ENCODE measurements at regions not wholly inside any gene's neighbourhood (a gene's known extent, or its start where the extent isn't known, plus 50 kb on each side); places are given as distances from the start of the nearest gene placed in this dataset.
"Not testable (repeated sequence)": the region's sequence is repeated elsewhere in the genome, so short reads cannot be mapped to it uniquely, and the experiment has no call there.

GRCh38 chr1:199626228-199626627 lies 401.3 kb upstream of the NR5A2 start:
- not testable (repeated sequence) for H3K36me3 ChIP-seq (ENCODE audit: insufficient read depth, low read length); H3K9ac ChIP-seq (ENCODE audit: low read depth, low read length); H3K4me3 ChIP-seq (ENCODE audit: low read length); H3K27ac ChIP-seq (ENCODE audit: low read depth, low read length); H3K27me3 ChIP-seq (ENCODE audit: insufficient read depth, low read length); H3K9me3 ChIP-seq (ENCODE audit: insufficient read depth, low read depth, low read length)
- peaks cover 18% of the 10 kb centered on the region; the same call in 1 of the 2 replicates for H3K4me1 ChIP-seq (ENCODE audit: insufficient read depth, low read length)
- WGBS = 88% methylated on average over 3 of the region's 3 CpGs

GRCh38 chr1:199629624-199630023 lies 397.9 kb upstream of the NR5A2 start:
- Histone ChIP-seq H3K9ac (ENCODE audit: low read depth, low read length) (no peak overlapping the region), H3K27ac (ENCODE audit: low read depth, low read length) (no peak overlapping the region), H3K4me1 (ENCODE audit: insufficient read depth, low read length) (peaks cover 26% of the 10 kb centered on the region; the same call in 1 of the 2 replicates), H3K4me3 (ENCODE audit: low read length) (no peak overlapping the region), H3K36me3 (ENCODE audit: insufficient read depth, low read length) (no peaks in the 10 kb centered on the region), H3K9me3 (ENCODE audit: insufficient read depth, low read depth, low read length) (peaks cover 2% of the 10 kb centered on the region; the same call in 1 of the 2 replicates), H3K27me3 (ENCODE audit: insufficient read depth, low read length) (no peaks in the 10 kb centered on the region)
- WGBS = 98% methylated on average over 4 of the region's 4 CpGs

- Histone ChIP-seq H3K4me3 (ENCODE audit: low read length) (no peak overlapping the region), H3K27ac (ENCODE audit: low read depth, low read length) (no peak overlapping the region), H3K9ac (ENCODE audit: low read depth, low read length) (no peak overlapping the region), H3K36me3 (ENCODE audit: insufficient read depth, low read length) (no peaks in the 10 kb centered on the region), H3K9me3 (ENCODE audit: insufficient read depth, low read depth, low read length) (no peaks in the 10 kb centered on the region), H3K4me1 (ENCODE audit: insufficient read depth, low read length) (no peaks in the 10 kb centered on the region), H3K27me3 (ENCODE audit: insufficient read depth, low read length) (no peaks in the 10 kb centered on the region)
- no CpG with 5 or more reads among the region's 1 CpG for WGBS
Measured at GRCh38 chr1:199639453-199639852, 388.1 kb upstream of the NR5A2 start.

DNA sequence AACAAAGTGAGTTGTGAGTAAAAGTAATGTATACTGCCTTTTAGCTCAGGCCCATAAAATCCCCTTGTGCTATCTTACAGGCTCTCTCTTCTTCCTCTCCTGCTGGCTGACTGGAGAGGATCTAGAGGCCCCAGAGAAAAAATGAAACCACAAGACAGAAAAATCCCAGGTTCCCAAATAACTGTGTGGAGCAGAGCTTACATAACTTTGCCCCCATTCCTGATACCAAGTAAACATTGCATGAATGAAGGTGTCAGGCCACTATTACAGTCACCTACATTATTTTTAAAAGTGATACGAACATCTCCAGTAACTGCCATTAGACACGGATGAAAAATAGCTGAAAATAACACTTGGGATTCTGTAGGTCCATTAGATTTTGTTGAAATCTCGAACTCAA lies 386.0 kb upstream of the NR5A2 start:
- Histone ChIP-seq H3K4me3 (ENCODE audit: low read length) (no peak overlapping the region), H3K27me3 (ENCODE audit: insufficient read depth, low read length) (no peaks in the 10 kb centered on the region), H3K9me3 (ENCODE audit: insufficient read depth, low read depth, low read length) (no peaks in the 10 kb centered on the region; the same call in 1 of the 2 replicates), H3K36me3 (ENCODE audit: insufficient read depth, low read length) (no peaks in the 10 kb centered on the region), H3K9ac (ENCODE audit: low read depth, low read length) (no peak overlapping the region), H3K27ac (ENCODE audit: low read depth, low read length) (no peak overlapping the region), H3K4me1 (ENCODE audit: insufficient read depth, low read length) (no peaks in the 10 kb centered on the region)
- 89% methylated on average over 3 of the region's 3 CpGs for WGBS

DNA sequence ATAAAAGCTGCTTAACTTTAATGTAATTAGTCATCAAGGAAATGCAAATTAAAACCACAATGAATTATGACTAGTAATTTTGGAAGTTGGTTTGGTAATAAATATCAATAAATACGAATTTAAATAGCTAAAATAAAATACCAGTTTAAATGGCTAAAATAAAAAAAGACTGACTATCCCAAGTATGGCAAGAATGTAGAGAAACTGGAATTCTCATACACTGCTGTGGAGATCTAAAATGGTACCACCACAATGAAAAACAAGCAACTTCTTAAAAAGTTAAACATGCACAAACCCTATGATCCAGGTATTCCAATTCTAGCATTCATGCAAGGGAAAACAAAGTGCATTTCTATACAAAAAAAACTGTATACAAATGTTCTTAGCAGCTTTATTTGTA lies 382.6 kb upstream of the NR5A2 start:
- Histone ChIP-seq H3K27ac (ENCODE audit: low read depth, low read length) (no peak overlapping the region), H3K9me3 (ENCODE audit: insufficient read depth, low read depth, low read length) (peaks cover 7% of the 10 kb centered on the region; the same call in 1 of the 2 replicates), H3K9ac (ENCODE audit: low read depth, low read length) (no peak overlapping the region), H3K36me3 (ENCODE audit: insufficient read depth, low read length) (no peaks in the 10 kb centered on the region), H3K4me3 (ENCODE audit: low read length) (no peak overlapping the region), H3K27me3 (ENCODE audit: insufficient read depth, low read length) (no peaks in the 10 kb centered on the region), H3K4me1 (ENCODE audit: insufficient read depth, low read length) (no peaks in the 10 kb centered on the region)
- no CpG with 5 or more reads among the region's 1 CpG for WGBS

GRCh38 chr1:199646761-199647160 lies 380.7 kb upstream of the NR5A2 start:
- peaks cover 7% of the 10 kb centered on the region; the same call in 1 of the 2 replicates for H3K9me3 ChIP-seq (ENCODE audit: insufficient read depth, low read depth, low read length)
- no peak overlapping the region for H3K4me3 ChIP-seq (ENCODE audit: low read length)
- no peak overlapping the region for H3K9ac ChIP-seq (ENCODE audit: low read depth, low read length)
- no peak overlapping the region for H3K27ac ChIP-seq (ENCODE audit: low read depth, low read length)
- no peaks in the 10 kb centered on the region for H3K36me3 ChIP-seq (ENCODE audit: insufficient read depth, low read length)
- no peaks in the 10 kb centered on the region for H3K27me3 ChIP-seq (ENCODE audit: insufficient read depth, low read length)
- WGBS = 92% methylated on average over 2 of the region's 2 CpGs
- H3K4me1 ChIP-seq (ENCODE audit: insufficient read depth, low read length) = no peaks in the 10 kb centered on the region

- WGBS = 96% methylated on average over 3 of the region's 3 CpGs
Measured at GRCh38 chr1:199657449-199657848, 370.1 kb upstream of the NR5A2 start.

GRCh38 chr1:199660071-199660470 lies 367.4 kb upstream of the NR5A2 start:
- Histone ChIP-seq H3K9ac (ENCODE audit: low read depth, low read length) (no peak overlapping the region), H3K36me3 (ENCODE audit: insufficient read depth, low read length) (no peaks in the 10 kb centered on the region), H3K4me3 (ENCODE audit: low read length) (no peak overlapping the region), H3K27me3 (ENCODE audit: insufficient read depth, low read length) (no peaks in the 10 kb centered on the region), H3K4me1 (ENCODE audit: insufficient read depth, low read length) (no peaks in the 10 kb centered on the region), H3K9me3 (ENCODE audit: insufficient read depth, low read depth, low read length) (no peaks in the 10 kb centered on the region), H3K27ac (ENCODE audit: low read depth, low read length) (no peak overlapping the region)
- 95% methylated on average over 2 of the region's 2 CpGs for WGBS

More at GRCh38 chr1:199657449-199657848, 370.1 kb upstream of the NR5A2 start:
- Histone ChIP-seq H3K9me3 (ENCODE audit: insufficient read depth, low read depth, low read length) (no peaks in the 10 kb centered on the region), H3K27me3 (ENCODE audit: insufficient read depth, low read length) (no peaks in the 10 kb centered on the region), H3K4me3 (ENCODE audit: low read length) (no peak overlapping the region), H3K4me1 (ENCODE audit: insufficient read depth, low read length) (no peaks in the 10 kb centered on the region), H3K9ac (ENCODE audit: low read depth, low read length) (no peak overlapping the region), H3K36me3 (ENCODE audit: insufficient read depth, low read length) (no peaks in the 10 kb centered on the region), H3K27ac (ENCODE audit: low read depth, low read length) (no peak overlapping the region)

DNA sequence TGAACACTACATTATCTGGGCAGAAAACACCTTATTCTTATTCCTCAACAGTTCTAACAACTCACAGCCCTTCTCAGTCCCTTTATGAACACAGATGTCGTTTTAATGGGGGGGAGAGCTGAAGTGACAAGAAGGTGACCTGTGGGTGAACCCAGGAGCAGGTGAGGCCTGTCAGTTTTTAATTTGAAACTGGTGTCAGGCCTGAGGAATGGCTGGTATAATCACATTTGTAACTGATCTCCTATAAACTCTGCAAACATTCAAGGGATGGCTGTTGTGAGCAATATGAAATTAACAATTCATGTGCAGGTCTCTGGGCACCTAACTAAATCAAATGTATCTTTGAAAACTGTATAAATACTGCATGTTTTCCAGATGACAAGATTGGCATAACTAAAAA lies 362.1 kb upstream of the NR5A2 start:
- no peaks in the 10 kb centered on the region for H3K4me1 ChIP-seq (ENCODE audit: insufficient read depth, low read length)
- no peak overlapping the region for H3K9ac ChIP-seq (ENCODE audit: low read depth, low read length)
- no peak overlapping the region for H3K27ac ChIP-seq (ENCODE audit: low read depth, low read length)
- no peaks in the 10 kb centered on the region for H3K27me3 ChIP-seq (ENCODE audit: insufficient read depth, low read length)
- H3K4me3 ChIP-seq (ENCODE audit: low read length) = no peak overlapping the region
- WGBS = 100% methylated on average over 1 of the region's 1 CpG
- H3K36me3 ChIP-seq (ENCODE audit: insufficient read depth, low read length) = no peaks in the 10 kb centered on the region
- no peaks in the 10 kb centered on the region for H3K9me3 ChIP-seq (ENCODE audit: insufficient read depth, low read depth, low read length)

DNA sequence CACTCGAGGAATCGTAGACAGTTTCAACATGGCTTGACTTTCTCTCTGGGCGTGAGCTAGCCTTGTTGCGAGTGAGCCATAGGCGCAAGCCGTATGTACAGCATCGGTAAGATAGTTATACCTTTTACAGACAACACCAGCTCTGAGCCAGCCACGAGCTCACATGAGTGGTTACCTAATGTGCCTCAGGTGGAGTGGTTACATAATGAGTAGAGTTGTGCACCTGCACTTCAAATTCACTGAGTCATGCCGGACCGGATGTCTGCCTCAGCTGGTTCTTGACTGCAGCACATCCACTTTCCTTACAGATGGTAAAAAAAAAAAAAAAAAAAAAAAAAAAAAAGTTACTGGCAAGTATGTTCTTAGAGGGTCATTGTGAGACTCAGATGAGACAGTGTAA lies 360.4 kb upstream of the NR5A2 start:
- Histone ChIP-seq H3K4me1 (ENCODE audit: insufficient read depth, low read length) (no peaks in the 10 kb centered on the region), H3K27ac (ENCODE audit: low read depth, low read length) (no peak overlapping the region), H3K4me3 (ENCODE audit: low read length) (no peak overlapping the region), H3K9me3 (ENCODE audit: insufficient read depth, low read depth, low read length) (no peaks in the 10 kb centered on the region), H3K9ac (ENCODE audit: low read depth, low read length) (no peak overlapping the region), H3K36me3 (ENCODE audit: insufficient read depth, low read length) (no peaks in the 10 kb centered on the region), H3K27me3 (ENCODE audit: insufficient read depth, low read length) (no peaks in the 10 kb centered on the region)
- 93% methylated on average over 10 of the region's 10 CpGs for WGBS

DNA sequence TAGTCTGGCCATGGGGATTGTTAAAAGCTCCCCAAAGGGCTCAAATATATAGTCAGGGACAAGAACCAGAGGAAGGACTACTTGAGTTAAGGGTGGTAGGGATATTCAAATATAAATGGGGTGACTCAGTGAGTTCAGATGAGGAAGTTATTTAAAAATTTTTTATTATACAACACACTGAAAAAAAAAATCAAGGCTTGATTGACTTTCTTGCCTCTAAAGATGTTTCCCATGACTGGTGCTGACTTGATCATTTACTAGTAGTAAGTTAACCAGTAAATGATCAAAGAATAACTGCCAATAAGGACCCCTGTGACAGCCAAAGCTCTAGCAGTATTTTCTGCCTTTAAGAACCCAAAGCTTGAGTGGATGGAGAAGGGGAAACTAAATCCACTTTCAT lies 357.6 kb upstream of the NR5A2 start:
- H3K36me3 ChIP-seq (ENCODE audit: insufficient read depth, low read length) = no peaks in the 10 kb centered on the region
- no peaks in the 10 kb centered on the region for H3K9me3 ChIP-seq (ENCODE audit: insufficient read depth, low read depth, low read length)
- H3K27me3 ChIP-seq (ENCODE audit: insufficient read depth, low read length) = no peaks in the 10 kb centered on the region
- H3K4me1 ChIP-seq (ENCODE audit: insufficient read depth, low read length) = no peaks in the 10 kb centered on the region
- no peak overlapping the region for H3K9ac ChIP-seq (ENCODE audit: low read depth, low read length)
- no peak overlapping the region for H3K27ac ChIP-seq (ENCODE audit: low read depth, low read length)
- H3K4me3 ChIP-seq (ENCODE audit: low read length) = no peak overlapping the region

DNA sequence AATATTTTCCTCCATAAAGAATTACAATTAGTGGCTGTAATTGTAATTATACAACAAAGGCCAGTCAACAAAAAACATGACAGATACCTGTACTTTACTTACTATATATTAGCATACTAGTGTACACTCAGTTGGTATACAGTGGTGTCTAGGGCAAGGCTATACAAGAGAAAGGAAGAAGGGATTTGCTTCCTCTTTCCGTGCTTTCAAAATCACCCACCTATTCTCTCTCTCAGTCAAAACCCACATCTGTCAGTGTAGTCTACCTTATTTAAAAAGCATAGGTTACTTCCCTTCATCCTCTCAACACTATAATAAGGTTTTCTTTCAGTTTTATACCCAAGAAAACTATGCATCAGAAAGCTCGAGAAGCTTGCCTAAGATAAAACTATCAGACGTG lies 355.8 kb upstream of the NR5A2 start:
- Histone ChIP-seq H3K9me3 (ENCODE audit: insufficient read depth, low read depth, low read length) (no peaks in the 10 kb centered on the region), H3K36me3 (ENCODE audit: insufficient read depth, low read length) (no peaks in the 10 kb centered on the region), H3K4me1 (ENCODE audit: insufficient read depth, low read length) (no peaks in the 10 kb centered on the region), H3K9ac (ENCODE audit: low read depth, low read length) (no peak overlapping the region), H3K27ac (ENCODE audit: low read depth, low read length) (no peak overlapping the region), H3K27me3 (ENCODE audit: insufficient read depth, low read length) (no peaks in the 10 kb centered on the region), H3K4me3 (ENCODE audit: low read length) (no peak overlapping the region)
- WGBS = 87% methylated on average over 3 of the region's 3 CpGs

Measured in HUES64 (cell line).